GM12892 (cell line): ENCODE measurements at regions not wholly inside any gene's neighbourhood (a gene's known extent, or its start where the extent isn't known, plus 50 kb on each side); places are given as distances from the start of the nearest gene placed in this dataset.
"Not testable (repeated sequence)": the region's sequence is repeated elsewhere in the genome, so short reads cannot be mapped to it uniquely, and the experiment has no call there.

Source experiments
- POLR2A ChIP-seq: IDR thresholded peaks from 2 replicates; pipeline ENCODE4 v1.6.1; 2011; ENCODE audit warnings: low read depth, low read length, control low read depth
- POLR2AphosphoS5 ChIP-seq: IDR thresholded peaks from 2 replicates; pipeline ENCODE4 v1.6.1; 2011; ENCODE audit warnings: low read depth, low read length, control low read depth
- TAF1 ChIP-seq: IDR thresholded peaks from 2 replicates; pipeline ENCODE4 v1.6.1; 2011; ENCODE audit warnings: low read depth, mild to moderate bottlenecking, control low read depth, low read length, borderline replicate concordance

- TF ChIP-seq TAF1, POLR2AphosphoS5, POLR2A: not testable (repeated sequence)
These were observed 94.5 kb upstream of the PLGLB2 start for GRCh38 chr2:87653373-87653772.
